ENCODE measurements at regions not wholly inside any gene's neighbourhood (a gene's known extent, or its start where the extent isn't known, plus 50 kb on each side); places are given as distances from the start of the nearest gene placed in this dataset.

- Mint-ChIP-seq H3K9me3 (peaks cover 0 to 6% (median 0%) of the 10 kb centered on the region in 11 donors), H3K27me3 (peaks cover 0 to 9% (median 8%) of the 10 kb centered on the region in 5 donors), H3K4me1 (peaks cover 0 to 4% (median 0%) of the 10 kb centered on the region in 7 donors), H3K27ac (no peak overlapping the region), H3K36me3 (peaks cover 0 to 3% (median 0%) of the 10 kb centered on the region in 5 donors), H3K4me3 (no peak overlapping the region)
- ATAC-seq (no peak), DNase-seq (no peak)
- no peaks in the 10 kb centered on the region for H3K27me3 ChIP-seq (ENCODE audit: control insufficient read depth in 2 of 2, insufficient read depth in 2 of 2, low read length in 2 of 2)
- CTCF ChIA-PET: no interaction called here
- H3K9me3 ChIP-seq (ENCODE audit: control insufficient read depth in 2 of 3, low read length in 3 of 3): no peaks in the 10 kb centered on the region
- H3K27ac ChIP-seq (ENCODE audit: low read depth, low read length): no peak overlapping the region
- intact Hi-C loops (cut with micrococcal nuclease): no loop called here
- H3K4me1 ChIP-seq (ENCODE audit: control insufficient read depth in 2 of 2, insufficient read depth in 2 of 2, low read length in 2 of 2): no peaks in the 10 kb centered on the region
- no peaks in the 10 kb centered on the region for H3K36me3 ChIP-seq (ENCODE audit: control insufficient read depth in 2 of 3, insufficient read depth in 3 of 3, low read length in 3 of 3)
- POLR2A ChIA-PET: no interaction called here
- no peak overlapping the region for H3K4me3 ChIP-seq (ENCODE audit: low read length)
Observed at GRCh38 chr6:44636561-44637248, 249.2 kb downstream of the CDC5L start.

GRCh38 chr6:44641344-44642031 is 254.0 kb downstream of the CDC5L start:
- H3K4me1 ChIP-seq (ENCODE audit: control insufficient read depth in 2 of 2, insufficient read depth in 2 of 2, low read length in 2 of 2): no peaks in the 10 kb centered on the region
- ChIA-PET POLR2A (no interaction called here), CTCF (no interaction called here)
- Mint-ChIP-seq H3K27ac (peak overlapping the region in 1 of 9 donors; percentile 53), H3K4me3 (no peak overlapping the region), H3K36me3 (peaks cover 0 to under 1% (median 0%) of the 10 kb centered on the region in 5 donors), H3K27me3 (peaks cover 0 to 6% (median 0%) of the 10 kb centered on the region in 5 donors), H3K4me1 (peaks cover 0 to 13% (median 0%) of the 10 kb centered on the region in 7 donors), H3K9me3 (peaks cover 0 to 6% (median 0%) of the 10 kb centered on the region in 11 donors)
- H3K36me3 ChIP-seq (ENCODE audit: control insufficient read depth in 2 of 3, insufficient read depth in 3 of 3, low read length in 3 of 3): no peaks in the 10 kb centered on the region
- H3K9me3 ChIP-seq (ENCODE audit: control insufficient read depth in 2 of 3, low read length in 3 of 3): no peaks in the 10 kb centered on the region
- DNase-seq: no peak
- no peak overlapping the region for H3K27ac ChIP-seq (ENCODE audit: low read depth, low read length)
- intact Hi-C loops (cut with micrococcal nuclease): no loop called here
- H3K27me3 ChIP-seq (ENCODE audit: control insufficient read depth in 2 of 2, insufficient read depth in 2 of 2, low read length in 2 of 2): no peaks in the 10 kb centered on the region
- no peak for ATAC-seq
- H3K4me3 ChIP-seq (ENCODE audit: low read length): no peak overlapping the region

DNA sequence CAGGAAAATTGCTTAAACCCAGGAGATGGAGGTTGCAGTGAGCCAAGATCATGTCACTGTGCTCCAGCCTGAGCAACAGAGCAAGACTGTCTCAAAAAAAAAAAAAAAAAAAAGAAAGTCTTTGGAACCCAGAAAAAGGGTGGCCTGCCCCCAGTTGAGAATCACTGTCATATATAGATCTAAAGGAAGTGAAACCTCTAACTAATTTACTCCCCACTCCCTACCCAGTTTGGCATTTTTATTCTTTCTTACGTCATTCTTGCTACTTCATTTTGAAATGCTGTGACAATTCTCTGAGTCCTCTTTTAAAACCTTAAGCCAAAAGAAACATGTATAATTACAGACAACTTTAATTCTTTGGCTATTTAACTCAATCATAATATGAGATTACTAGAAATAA is 254.8 kb downstream of the CDC5L start:
- H3K27me3 ChIP-seq (ENCODE audit: control insufficient read depth in 2 of 2, insufficient read depth in 2 of 2, low read length in 2 of 2): no peaks in the 10 kb centered on the region
- H3K27ac Mint-ChIP-seq: peak overlapping the region in 1 of 9 donors; percentile 75
- no peaks in the 10 kb centered on the region for H3K36me3 ChIP-seq (ENCODE audit: control insufficient read depth in 2 of 3, insufficient read depth in 3 of 3, low read length in 3 of 3)
- H3K27ac ChIP-seq (ENCODE audit: low read depth, low read length): no peak overlapping the region
- peaks cover 0 to 4% (median 0%) of the 10 kb centered on the region in 11 donors for H3K9me3 Mint-ChIP-seq
- no peak overlapping the region for H3K4me3 Mint-ChIP-seq
- no peaks in the 10 kb centered on the region for H3K9me3 ChIP-seq (ENCODE audit: control insufficient read depth in 2 of 3, low read length in 3 of 3)
- intact Hi-C loops (cut with micrococcal nuclease): no loop called here
- ATAC-seq: peak; percentile 27
- ChIA-PET POLR2A (no interaction called here), CTCF (no interaction called here)
- H3K36me3 Mint-ChIP-seq: no peaks in the 10 kb centered on the region
- no peaks in the 10 kb centered on the region for H3K4me1 ChIP-seq (ENCODE audit: control insufficient read depth in 2 of 2, insufficient read depth in 2 of 2, low read length in 2 of 2)
- peaks cover 0 to 7% (median 0%) of the 10 kb centered on the region in 5 donors for H3K27me3 Mint-ChIP-seq
- H3K4me3 ChIP-seq (ENCODE audit: low read length): no peak overlapping the region
- H3K4me1 Mint-ChIP-seq: peaks cover 0 to 13% (median 0%) of the 10 kb centered on the region in 7 donors
- no peak for DNase-seq

- POLR2A ChIA-PET: no interaction called here
- Mint-ChIP-seq H3K27ac (peak overlapping the region in 1 of 9 donors; percentile 75), H3K27me3 (peaks cover 0 to 5% (median 0%) of the 10 kb centered on the region in 5 donors), H3K4me3 (no peak overlapping the region), H3K9me3 (peaks cover 0 to 1% (median 0%) of the 10 kb centered on the region in 11 donors), H3K36me3 (no peaks in the 10 kb centered on the region), H3K4me1 (peaks cover 0 to 13% (median 0%) of the 10 kb centered on the region in 7 donors)
- Histone ChIP-seq H3K4me1 (ENCODE audit: control insufficient read depth in 2 of 2, insufficient read depth in 2 of 2, low read length in 2 of 2) (no peaks in the 10 kb centered on the region), H3K36me3 (ENCODE audit: control insufficient read depth in 2 of 3, insufficient read depth in 3 of 3, low read length in 3 of 3) (no peaks in the 10 kb centered on the region), H3K27ac (ENCODE audit: low read depth, low read length) (no peak overlapping the region), H3K4me3 (ENCODE audit: low read length) (no peak overlapping the region), H3K27me3 (ENCODE audit: control insufficient read depth in 2 of 2, insufficient read depth in 2 of 2, low read length in 2 of 2) (no peaks in the 10 kb centered on the region), H3K9me3 (ENCODE audit: control insufficient read depth in 2 of 3, low read length in 3 of 3) (no peaks in the 10 kb centered on the region)
- DNase-seq (peak in 1 of 9 donors; percentile 47), ATAC-seq (peak; percentile 63)
- intact Hi-C loops (cut with micrococcal nuclease): no loop called here
- CTCF ChIA-PET: no interaction called here
Observed at GRCh38 chr6:44642870-44643522, 255.5 kb downstream of the CDC5L start.

- Mint-ChIP-seq H3K27ac (no peak overlapping the region), H3K9me3 (peaks cover 0 to 4% (median 0%) of the 10 kb centered on the region in 11 donors), H3K4me3 (no peak overlapping the region), H3K4me1 (peaks cover 0 to 22% (median 0%) of the 10 kb centered on the region in 7 donors), H3K27me3 (peaks cover 0 to 7% (median 0%) of the 10 kb centered on the region in 5 donors), H3K36me3 (peaks cover 0 to 4% (median 0%) of the 10 kb centered on the region in 5 donors)
- ATAC-seq (no peak), DNase-seq (no peak)
- Histone ChIP-seq H3K27ac (ENCODE audit: low read depth, low read length) (no peak overlapping the region), H3K36me3 (ENCODE audit: control insufficient read depth in 2 of 3, insufficient read depth in 3 of 3, low read length in 3 of 3) (no peaks in the 10 kb centered on the region), H3K9me3 (ENCODE audit: control insufficient read depth in 2 of 3, low read length in 3 of 3) (no peaks in the 10 kb centered on the region), H3K27me3 (ENCODE audit: control insufficient read depth in 2 of 2, insufficient read depth in 2 of 2, low read length in 2 of 2) (no peaks in the 10 kb centered on the region), H3K4me1 (ENCODE audit: control insufficient read depth in 2 of 2, insufficient read depth in 2 of 2, low read length in 2 of 2) (no peaks in the 10 kb centered on the region), H3K4me3 (ENCODE audit: low read length) (no peak overlapping the region)
- ChIA-PET CTCF (interaction anchor here (0.6 kb wide), 1 partner anchor 8 kb away, joined by 3 read pairs; no protein-coding TSS in a partner anchor), POLR2A (no interaction called here)
- intact Hi-C loops (cut with micrococcal nuclease): no loop called here
Observed at GRCh38 chr6:44645276-44645675, 257.8 kb downstream of the CDC5L start.

DNA sequence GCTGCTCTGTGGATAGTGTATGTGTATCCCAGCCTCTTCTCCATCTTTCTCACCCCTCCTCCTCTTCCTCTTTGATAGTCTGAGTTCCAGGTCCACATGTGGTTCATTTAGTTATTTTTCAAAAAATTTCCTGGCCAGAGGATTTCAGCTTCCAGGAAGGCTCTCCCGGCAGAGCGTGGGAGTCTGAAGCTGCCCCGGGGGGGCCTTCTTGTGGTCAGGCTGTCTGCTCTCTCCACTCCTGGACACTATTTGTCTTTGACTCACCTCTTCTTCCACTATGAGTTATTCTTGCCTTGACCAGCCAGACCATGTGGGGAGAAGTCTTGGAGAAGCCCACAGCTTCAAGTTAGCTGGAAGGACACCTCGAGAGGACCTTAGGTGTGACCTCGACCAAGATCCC is 258.8 kb downstream of the CDC5L start:
- Mint-ChIP-seq H3K4me1 (peaks cover 0 to 22% (median 0%) of the 10 kb centered on the region in 7 donors), H3K36me3 (peaks cover 0 to 4% (median 0%) of the 10 kb centered on the region in 5 donors), H3K9me3 (peaks cover 0 to 4% (median 0%) of the 10 kb centered on the region in 11 donors), H3K27me3 (peaks cover 0 to 7% (median 3%) of the 10 kb centered on the region in 5 donors), H3K4me3 (no peak overlapping the region), H3K27ac (no peak overlapping the region)
- intact Hi-C loops (cut with micrococcal nuclease): no loop called here
- H3K36me3 ChIP-seq (ENCODE audit: control insufficient read depth in 2 of 3, insufficient read depth in 3 of 3, low read length in 3 of 3): no peaks in the 10 kb centered on the region
- H3K4me1 ChIP-seq (ENCODE audit: control insufficient read depth in 2 of 2, insufficient read depth in 2 of 2, low read length in 2 of 2): no peaks in the 10 kb centered on the region
- no peaks in the 10 kb centered on the region for H3K27me3 ChIP-seq (ENCODE audit: control insufficient read depth in 2 of 2, insufficient read depth in 2 of 2, low read length in 2 of 2)
- H3K4me3 ChIP-seq (ENCODE audit: low read length): no peak overlapping the region
- no peak overlapping the region for H3K27ac ChIP-seq (ENCODE audit: low read depth, low read length)
- ChIA-PET POLR2A (no interaction called here), CTCF (no interaction called here)
- no peak for ATAC-seq
- DNase-seq: no peak
- no peaks in the 10 kb centered on the region for H3K9me3 ChIP-seq (ENCODE audit: control insufficient read depth in 2 of 3, low read length in 3 of 3)

All from naive thymus-derived CD4-positive, alpha-beta T cell (primary cell).